ENCODE measurements at regions not wholly inside any gene's neighbourhood (a gene's known extent, or its start where the extent isn't known, plus 50 kb on each side); places are given as distances from the start of the nearest gene placed in this dataset.
A peak's percentile ranks its signal among the peaks of the same experiment; 100 is the strongest.

- TF ChIP-seq ZNF318 (IDR thresholded peaks at IDR 0.05; ENCODE audit: borderline replicate concordance in 1 of 2, low read depth in 1 of 2), result no peak
- no peak for TF ChIP-seq ZNF444 (CRISPR knock-in tag; IDR thresholded peaks at IDR 0.05)
- no peak for TF ChIP-seq STAT5A (IDR thresholded peaks at IDR 0.05; ENCODE audit: borderline replicate concordance, low read length)
- TF ChIP-seq FOXP4 (CRISPR knock-in tag; IDR thresholded peaks at IDR 0.05; ENCODE audit: borderline replicate concordance), result no peak
- peak; percentile 46; the same call in 1 of the 2 replicates for TF ChIP-seq CREM (IDR thresholded peaks at IDR 0.05; ENCODE audit: low read depth)
- no peak; the same call in 1 of the 2 replicates for TF ChIP-seq STAG1 (CRISPR knock-in tag; IDR thresholded peaks at IDR 0.05; ENCODE audit: borderline replicate concordance)
- TF ChIP-seq RNF2 (IDR thresholded peaks at IDR 0.05), result no peak
- no peak for TF ChIP-seq SRSF7 (optimal IDR thresholded peaks at IDR 0.05; ENCODE audit: low read depth, low read length)
- TF ChIP-seq JUNB (CRISPR knock-in tag; conservative IDR thresholded peaks at IDR 0.05), result no peak
- TF ChIP-seq NR2C1 (IDR thresholded peaks at IDR 0.05), result no peak
- 0 out of 2 replicates have a peak, but pooled peaks have one; percentile 35 for TF ChIP-seq NR2C1 (tag; IDR thresholded peaks at IDR 0.05)
- no peak for TF ChIP-seq MYNN (IDR thresholded peaks at IDR 0.05)
- TF ChIP-seq MYNN (CRISPR knock-in tag; IDR thresholded peaks at IDR 0.05), result no peak
- TF ChIP-seq NKRF (IDR thresholded peaks at IDR 0.05; ENCODE audit: borderline replicate concordance), result no peak
- no peak; the same call in 1 of the 2 replicates for TF ChIP-seq EHMT2 (IDR thresholded peaks at IDR 0.05)
- no peak for TF ChIP-seq ZKSCAN8 (CRISPR knock-in tag; IDR thresholded peaks at IDR 0.05)
- TF ChIP-seq ZNF431 (CRISPR knock-in tag; IDR thresholded peaks at IDR 0.05), result no peak
Measured at GRCh38 chr18:8982416-8983183, 119.9 kb upstream of the NDUFV2 start (continued).

Data from K562 (cell line).